LNCAP (cell line): ENCODE measurements at regions not wholly inside any gene's neighbourhood (a gene's known extent, or its start where the extent isn't known, plus 50 kb on each side); places are given as distances from the start of the nearest gene placed in this dataset.

Experiments
- TF ChIP-seq, protein P1 (sequence below): fragments of 450-650 bp; IDR thresholded peaks from 2 replicates; pipeline ENCODE4 v1.5.1; 2017; ENCODE audit warnings: mild to moderate bottlenecking

DNA sequence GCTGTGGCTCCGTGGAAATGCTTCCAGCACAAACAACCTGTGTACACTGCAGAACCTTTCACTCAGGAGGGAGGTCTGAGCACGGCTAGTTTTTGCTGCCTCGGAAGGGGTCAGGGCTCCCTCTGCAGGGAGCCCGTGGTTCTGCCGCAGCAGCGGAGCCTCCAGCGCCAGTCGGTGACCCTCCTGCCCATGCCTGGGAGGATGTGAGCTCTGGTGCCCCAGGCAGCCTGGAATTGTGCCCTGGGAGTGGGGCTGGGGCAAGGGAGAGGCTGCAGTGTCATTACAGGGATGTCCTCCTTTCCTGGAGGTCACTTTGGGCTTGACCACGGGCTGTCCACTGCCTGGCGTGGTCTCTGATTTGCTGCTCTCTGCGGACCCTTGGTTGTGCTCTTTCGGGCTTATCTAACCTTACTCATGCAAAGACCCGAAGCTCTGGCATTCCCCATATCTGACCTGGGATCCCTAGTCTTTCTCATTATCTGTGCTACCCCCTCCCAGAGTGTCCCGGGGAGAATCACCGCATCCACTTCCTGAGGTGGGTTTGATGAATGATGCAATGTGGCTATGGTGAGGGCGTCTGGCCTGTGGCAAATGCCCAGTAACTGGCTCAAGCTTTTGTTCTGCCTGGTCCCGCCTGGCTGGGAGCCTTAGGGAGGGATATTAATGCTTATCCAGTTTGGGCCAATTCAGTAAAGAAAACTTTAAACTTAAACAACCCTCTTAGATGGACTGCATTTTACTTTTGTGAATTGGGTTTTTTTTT is 59.6 kb upstream of the TAGAP start:
- TF ChIP-seq, protein P1, sequence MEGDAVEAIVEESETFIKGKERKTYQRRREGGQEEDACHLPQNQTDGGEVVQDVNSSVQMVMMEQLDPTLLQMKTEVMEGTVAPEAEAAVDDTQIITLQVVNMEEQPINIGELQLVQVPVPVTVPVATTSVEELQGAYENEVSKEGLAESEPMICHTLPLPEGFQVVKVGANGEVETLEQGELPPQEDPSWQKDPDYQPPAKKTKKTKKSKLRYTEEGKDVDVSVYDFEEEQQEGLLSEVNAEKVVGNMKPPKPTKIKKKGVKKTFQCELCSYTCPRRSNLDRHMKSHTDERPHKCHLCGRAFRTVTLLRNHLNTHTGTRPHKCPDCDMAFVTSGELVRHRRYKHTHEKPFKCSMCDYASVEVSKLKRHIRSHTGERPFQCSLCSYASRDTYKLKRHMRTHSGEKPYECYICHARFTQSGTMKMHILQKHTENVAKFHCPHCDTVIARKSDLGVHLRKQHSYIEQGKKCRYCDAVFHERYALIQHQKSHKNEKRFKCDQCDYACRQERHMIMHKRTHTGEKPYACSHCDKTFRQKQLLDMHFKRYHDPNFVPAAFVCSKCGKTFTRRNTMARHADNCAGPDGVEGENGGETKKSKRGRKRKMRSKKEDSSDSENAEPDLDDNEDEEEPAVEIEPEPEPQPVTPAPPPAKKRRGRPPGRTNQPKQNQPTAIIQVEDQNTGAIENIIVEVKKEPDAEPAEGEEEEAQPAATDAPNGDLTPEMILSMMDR: peak; percentile 66

DNA sequence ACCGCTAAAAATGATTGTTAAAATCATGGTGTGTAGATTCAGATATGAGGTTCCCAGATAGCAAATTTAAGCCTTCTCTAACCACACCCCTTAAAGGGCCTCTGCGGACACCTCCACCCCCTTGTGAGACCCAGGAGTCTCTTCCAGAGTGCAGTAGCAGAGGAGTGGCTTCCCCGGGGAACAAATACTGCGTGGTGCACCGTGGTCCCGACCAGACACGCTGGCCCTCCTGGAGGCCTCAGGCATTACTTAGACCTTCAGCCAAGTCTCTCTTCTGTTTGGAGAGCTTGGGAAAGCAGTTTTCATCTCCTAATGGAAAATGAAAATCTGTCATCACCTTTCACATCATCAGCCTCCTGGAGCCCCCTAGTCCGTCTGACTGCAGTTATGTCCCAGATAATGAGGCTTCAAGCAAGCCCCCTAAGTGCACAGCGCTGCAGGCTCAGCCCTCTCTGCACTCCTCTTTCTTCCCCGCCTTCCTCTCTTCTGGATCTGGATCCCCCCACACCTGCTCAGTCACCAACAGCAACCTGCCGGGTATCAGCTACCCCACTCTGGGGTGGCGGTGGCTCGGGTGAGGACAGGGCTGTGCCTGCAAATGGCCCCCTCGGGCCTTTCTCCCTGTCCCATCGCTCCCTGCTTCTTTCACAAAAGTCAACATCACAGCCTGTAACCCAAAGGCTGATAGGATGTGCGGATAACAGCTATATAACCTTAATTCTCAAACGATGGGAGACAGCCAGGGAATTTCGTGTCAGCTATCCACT is 58.8 kb upstream of the TAGAP start:
- TF ChIP-seq, protein P1: no peak

DNA sequence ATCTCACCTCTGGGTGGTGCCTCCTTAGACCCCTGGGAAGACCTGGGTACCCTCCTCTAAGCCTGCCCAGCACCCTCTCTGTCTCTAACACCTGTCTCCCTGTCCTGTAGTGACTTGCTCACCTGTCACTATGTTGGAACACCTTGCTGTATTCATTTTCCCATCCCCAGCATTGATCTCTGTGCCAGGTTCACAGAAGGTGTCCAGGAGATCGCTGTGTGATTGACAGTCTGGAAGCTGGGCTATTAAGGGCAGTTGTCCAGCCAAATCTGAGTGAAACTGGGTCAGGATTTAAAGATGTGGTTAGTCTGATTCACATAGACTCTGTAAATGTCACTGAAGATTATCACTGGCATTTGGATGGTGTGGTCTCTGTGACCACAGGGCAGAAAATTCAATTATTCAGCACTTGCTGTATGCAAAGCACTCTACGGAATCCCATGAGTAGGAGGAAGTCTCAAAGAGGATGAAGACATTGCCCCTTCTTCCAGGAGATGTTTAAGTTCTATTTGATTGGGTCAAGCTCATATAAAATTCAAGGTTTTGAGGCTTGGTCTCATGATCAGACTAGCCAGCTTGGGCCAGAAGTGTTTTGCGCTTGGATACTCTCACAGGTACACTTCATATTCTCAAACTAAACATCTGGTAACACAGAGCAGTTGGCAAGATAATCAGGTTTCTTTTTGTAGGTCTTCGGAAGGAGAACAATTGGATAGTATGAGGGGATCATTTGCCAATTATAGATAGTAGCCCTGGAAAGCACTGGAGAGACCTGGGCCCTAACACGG is 57.8 kb upstream of the TAGAP start:
- TF ChIP-seq, protein P1: no peak

DNA sequence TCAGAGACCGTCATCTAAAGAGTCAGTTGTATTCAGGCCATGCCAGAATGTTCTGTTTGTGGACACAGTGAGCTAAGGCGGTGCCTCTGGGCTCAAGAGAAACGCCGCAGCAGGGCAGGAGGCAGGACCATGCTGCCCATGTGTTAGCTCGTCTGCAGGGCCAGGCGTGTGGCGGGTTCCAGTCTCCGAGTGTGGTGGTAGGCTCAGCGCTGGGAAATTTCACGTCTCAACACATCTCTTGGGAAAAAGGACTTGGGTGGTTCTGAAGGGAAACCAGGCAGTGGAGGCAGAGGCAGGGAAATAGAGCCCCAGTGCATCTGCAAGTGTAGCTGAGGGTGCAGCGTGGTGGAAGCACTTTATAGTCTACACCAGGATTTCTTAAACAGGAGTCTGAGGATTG is 56.9 kb upstream of the TAGAP start:
- TF ChIP-seq, protein P1: no peak

DNA sequence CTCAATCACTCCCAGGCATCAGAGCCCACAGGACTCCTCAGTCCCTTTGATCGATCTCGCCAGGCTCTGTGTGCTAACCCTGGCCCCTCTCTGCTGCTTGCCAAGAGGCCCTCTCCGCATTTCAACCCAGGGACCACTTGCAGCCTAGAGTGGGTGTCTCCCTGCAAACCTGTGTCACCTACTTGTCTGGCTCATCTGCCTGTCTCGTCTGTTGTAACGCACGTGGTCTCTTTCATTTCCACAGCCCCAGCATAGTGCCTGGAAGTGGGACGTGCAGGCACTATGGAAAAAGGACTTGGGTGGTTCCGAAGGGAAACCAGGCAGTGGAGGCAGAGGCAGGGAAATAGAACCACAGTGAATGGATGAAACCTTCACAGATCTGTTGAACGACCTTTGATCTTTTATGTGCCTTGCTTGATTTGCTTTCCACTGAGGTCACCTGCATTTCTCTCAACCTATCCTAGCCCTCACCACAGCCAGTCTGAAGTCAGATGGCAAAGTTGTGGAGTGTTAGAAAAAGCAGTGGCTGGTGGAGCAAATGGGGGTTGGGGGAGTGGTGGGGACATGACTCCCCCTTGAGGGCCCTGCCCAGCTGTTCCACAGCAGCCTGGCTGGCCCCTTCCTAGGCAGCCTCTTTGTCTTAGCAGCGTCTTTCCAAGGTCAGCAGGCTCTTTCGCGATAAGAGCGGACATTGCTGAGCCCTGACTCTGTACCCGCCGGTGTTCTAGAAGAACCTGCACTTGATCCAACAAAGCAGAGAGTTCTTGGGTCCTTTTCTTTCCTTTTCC is 55.8 kb upstream of the TAGAP start:
- TF ChIP-seq, protein P1: no peak

DNA sequence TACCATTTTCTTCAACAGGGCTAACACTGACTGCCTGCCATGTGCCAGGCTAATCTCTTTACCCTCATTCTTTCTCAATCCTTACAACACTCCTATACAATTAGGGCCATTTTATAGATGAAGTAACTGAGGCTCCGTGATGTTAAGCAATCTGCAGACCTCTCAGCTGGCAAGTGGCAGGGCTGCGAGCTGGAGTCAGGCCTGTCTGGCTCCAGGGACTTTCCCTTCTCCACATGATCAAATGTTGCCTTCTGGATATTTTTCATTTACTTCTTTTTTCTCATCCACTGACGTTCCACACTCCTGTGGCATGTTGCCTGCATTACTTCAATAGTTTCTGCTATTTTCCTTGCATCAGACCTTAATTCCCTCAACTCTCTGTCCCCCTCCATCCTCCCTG is 55.2 kb upstream of the TAGAP start:
- TF ChIP-seq, protein P1: no peak

DNA sequence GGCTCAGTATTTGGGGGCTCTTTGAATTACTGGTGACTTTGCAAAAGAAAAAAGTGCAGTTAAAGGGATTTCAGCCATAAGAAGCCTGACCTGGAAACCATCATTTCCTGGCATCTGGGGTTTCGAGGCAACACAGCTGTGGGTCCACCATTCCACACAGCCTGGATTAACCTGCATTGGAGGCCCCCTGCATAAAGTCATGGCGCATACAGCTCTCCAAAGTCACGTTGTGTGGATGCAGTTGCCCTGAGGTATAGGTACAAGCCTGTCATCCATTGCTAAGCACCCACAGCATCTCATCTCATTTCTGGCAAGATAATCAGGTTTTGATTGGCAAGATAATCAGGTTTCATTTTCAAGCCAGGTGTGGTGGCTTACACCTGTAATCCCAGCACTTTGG is 54.5 kb upstream of the TAGAP start:
- TF ChIP-seq, protein P1: no peak
